ENCODE measurements at regions not wholly inside any gene's neighbourhood (a gene's known extent, or its start where the extent isn't known, plus 50 kb on each side); places are given as distances from the start of the nearest gene placed in this dataset.
"Not testable (repeated sequence)": the region's sequence is repeated elsewhere in the genome, so short reads cannot be mapped to it uniquely, and the experiment has no call there.

DNA sequence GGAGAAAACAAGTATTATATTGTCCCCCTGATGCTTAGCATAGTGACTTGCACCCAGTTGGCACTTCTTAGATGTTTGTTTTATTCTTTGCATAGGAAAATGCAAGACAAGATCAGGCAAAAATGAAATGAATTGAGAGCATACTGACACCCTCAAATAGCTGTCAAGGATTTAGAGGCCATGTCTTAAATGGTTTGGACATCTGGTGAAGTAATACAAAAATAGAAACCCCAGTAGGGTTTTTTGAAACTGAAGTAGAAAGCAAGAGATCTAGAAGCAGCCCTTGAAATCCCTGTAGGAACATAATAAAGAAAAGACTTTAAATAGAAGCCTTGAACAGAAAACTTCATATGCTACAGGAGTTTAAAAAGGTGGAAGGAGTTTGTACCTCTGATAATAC, 174.3 kb downstream of the ANXA1 start:
- Histone ChIP-seq H3K36me3 (no peaks in the 10 kb centered on the region), H3K4me1 (no peaks in the 10 kb centered on the region), H3K4me3 (no peak overlapping the region), H3K27ac (no peak overlapping the region), H3K27me3 (no peaks in the 10 kb centered on the region), H3K9me3 (no peaks in the 10 kb centered on the region)
- DNase-seq (no peak), ATAC-seq (ENCODE audit: low FRiP score in 2 of 2) (no peak)
- no peak for TF ChIP-seq EP300 (IDR thresholded peaks at IDR 0.05)
- TF ChIP-seq CTCF (IDR thresholded peaks at IDR 0.05) = no peak
- TF ChIP-seq POLR2A (IDR thresholded peaks at IDR 0.05) = no peak
- no peak for TF ChIP-seq POLR2AphosphoS5 (IDR thresholded peaks at IDR 0.05)

DNA sequence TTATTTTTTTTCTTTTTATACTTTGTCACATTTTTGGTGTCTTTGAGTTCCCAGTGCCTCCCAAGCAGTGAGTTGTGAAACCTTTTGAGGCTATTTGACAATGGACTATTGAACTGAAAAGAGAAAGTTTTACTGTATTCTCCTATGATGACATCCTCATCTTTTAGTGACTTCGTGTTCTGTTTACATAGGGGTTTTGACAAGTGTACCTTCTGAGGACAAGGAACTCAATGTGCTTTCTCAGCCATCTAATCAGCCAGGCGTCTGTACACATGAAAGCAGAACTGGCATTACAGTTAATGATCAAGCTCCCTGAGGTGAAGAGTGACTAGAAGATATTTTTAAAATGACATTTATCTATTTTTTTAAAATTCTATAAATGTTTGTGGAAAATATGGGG, 175.5 kb downstream of the ANXA1 start:
- ATAC-seq (ENCODE audit: low FRiP score in 2 of 2) (no peak), DNase-seq (no peak)
- no peak for TF ChIP-seq CTCF (IDR thresholded peaks at IDR 0.05)
- no peak for TF ChIP-seq EP300 (IDR thresholded peaks at IDR 0.05)
- no peak for TF ChIP-seq POLR2A (IDR thresholded peaks at IDR 0.05)
- no peak for TF ChIP-seq POLR2AphosphoS5 (IDR thresholded peaks at IDR 0.05)
- H3K27me3 ChIP-seq = no peaks in the 10 kb centered on the region
- H3K4me3 ChIP-seq = no peak overlapping the region
- H3K4me1 ChIP-seq = no peaks in the 10 kb centered on the region
- H3K9me3 ChIP-seq = no peaks in the 10 kb centered on the region
- no peaks in the 10 kb centered on the region for H3K36me3 ChIP-seq
- WGBS, 2 donors = 42 to 53% methylated on average over 2 of the region's 2 CpGs
- H3K27ac ChIP-seq = no peak overlapping the region

- not testable (repeated sequence) for H3K27me3 ChIP-seq; H3K4me3 ChIP-seq; H3K27ac ChIP-seq; H3K36me3 ChIP-seq; ATAC-seq (ENCODE audit: low FRiP score in 2 of 2); DNase-seq; H3K9me3 ChIP-seq; H3K4me1 ChIP-seq
- WGBS, 2 donors = 79 to 92% methylated on average over 2 of the region's 2 CpGs
These were observed 185.5 kb downstream of the ANXA1 start for GRCh38 chr9:73337182-73337581.

DNA sequence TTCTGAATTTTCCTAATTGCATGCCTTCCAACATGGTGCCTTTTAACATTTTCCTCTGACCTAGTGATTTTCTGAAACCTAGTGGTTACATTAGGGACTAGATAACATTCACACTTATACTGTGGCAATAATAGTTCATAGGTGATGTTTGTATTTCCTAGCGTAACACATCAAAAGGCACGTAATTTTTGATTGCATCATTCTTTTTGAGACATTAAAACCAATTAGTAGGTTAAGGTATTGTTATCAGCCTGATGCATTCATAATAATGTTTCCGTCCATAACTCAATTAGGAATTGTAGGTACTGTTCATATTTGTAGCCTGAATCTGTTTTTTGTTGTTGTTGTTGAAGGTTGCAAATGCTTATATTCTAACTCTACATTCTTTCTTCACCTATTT, 192.4 kb downstream of the ANXA1 start:
- no peak overlapping the region for H3K4me3 ChIP-seq
- 92 to 94% methylated on average over 3 of the region's 3 CpGs for WGBS, 2 donors
- DNase-seq (no peak), ATAC-seq (ENCODE audit: low FRiP score in 2 of 2) (no peak)
- no peak overlapping the region for H3K27ac ChIP-seq
- H3K4me1 ChIP-seq = no peaks in the 10 kb centered on the region
- H3K36me3 ChIP-seq = no peaks in the 10 kb centered on the region
- H3K9me3 ChIP-seq = no peaks in the 10 kb centered on the region
- H3K27me3 ChIP-seq = no peaks in the 10 kb centered on the region
- TF ChIP-seq POLR2A (IDR thresholded peaks at IDR 0.05) (no peak), CTCF (IDR thresholded peaks at IDR 0.05) (no peak), EP300 (IDR thresholded peaks at IDR 0.05) (no peak), POLR2AphosphoS5 (IDR thresholded peaks at IDR 0.05) (no peak)

GRCh38 chr9:73347123-73347522, 195.5 kb downstream of the ANXA1 start:
- DNase-seq = no peak
- no peak overlapping the region for H3K4me3 ChIP-seq
- H3K27ac ChIP-seq = no peak overlapping the region
- H3K27me3 ChIP-seq = no peaks in the 10 kb centered on the region
- H3K36me3 ChIP-seq = no peaks in the 10 kb centered on the region
- WGBS, 2 donors = 80 to 85% methylated on average over 4 of the region's 4 CpGs
- no peaks in the 10 kb centered on the region for H3K4me1 ChIP-seq
- H3K9me3 ChIP-seq = no peaks in the 10 kb centered on the region
- no peak for TF ChIP-seq POLR2AphosphoS5 (IDR thresholded peaks at IDR 0.05)
- TF ChIP-seq CTCF (IDR thresholded peaks at IDR 0.05) = no peak
- no peak for TF ChIP-seq EP300 (IDR thresholded peaks at IDR 0.05)
- TF ChIP-seq POLR2A (IDR thresholded peaks at IDR 0.05) = no peak
- ATAC-seq (ENCODE audit: low FRiP score in 2 of 2) = no peak

Data from upper lobe of left lung (tissue), 6 donors.